Breast epithelium (tissue), 4 donors: ENCODE measurements at regions not wholly inside any gene's neighbourhood (a gene's known extent, or its start where the extent isn't known, plus 50 kb on each side); places are given as distances from the start of the nearest gene placed in this dataset.

Source experiments
- DNase-seq, 2 donors: peaks; one replicate each; pipeline ENCODE4 v3.0.0-alpha.2; 2019; ENCODE audit warnings: low spot score in 2 of 2
- H3K27ac ChIP-seq, 2 donors: fragments of 200-600 bp; sonication (generic) in 1 of 2; one replicate each; pipeline ENCODE4 v1.5.1; 2016 to 2019; ENCODE audit warnings: mild to moderate bottlenecking in 1 of 2
- H3K27me3 ChIP-seq, 2 donors: fragments of 200-600 bp; sonication (generic) in 1 of 2; one replicate each; pipeline versions ENCODE4 v1.5.1 to v1.6.0; 2017 to 2019; ENCODE audit warnings: control low read depth in 1 of 2, mild to moderate bottlenecking in 1 of 2
- H3K36me3 ChIP-seq: fragments of 200-600 bp; one replicate; pipeline ENCODE4 v1.5.1; 2019
- H3K4me1 ChIP-seq, 2 donors: fragments of 200-600 bp; sonication (generic); one replicate each; pipeline ENCODE4 v1.5.1; 2016 to 2019; ENCODE audit warnings: control low read depth in 1 of 2
- H3K4me3 ChIP-seq, 3 donors: fragments of 200-600 bp; sonication (generic); 1 replicate in 2 of 3; 2 replicates in 1 of 3; pipeline ENCODE4 v1.5.1; 2016 to 2019; ENCODE audit warnings: mild to moderate bottlenecking in 3 of 3, moderate library complexity in 2 of 3
- H3K9me3 ChIP-seq, 2 donors: fragments of 200-600 bp; sonication (generic) in 1 of 2; one replicate each; pipeline ENCODE4 v1.5.1; 2016 to 2019; ENCODE audit warnings: control low read depth in 1 of 2
- CTCF ChIP-seq, 3 donors: fragments of 450-650 bp; IDR thresholded peaks; one replicate each; pipeline ENCODE4 v1.5.1; 2016 to 2017; ENCODE audit warnings: antibody characterized with exemption in 3 of 3, mild to moderate bottlenecking in 3 of 3, moderate library complexity in 3 of 3
- POLR2A ChIP-seq: fragments of 450-650 bp; IDR thresholded peaks from one replicate; pipeline ENCODE4 v1.6.1; 2016; ENCODE audit warnings: antibody characterized with exemption, mild to moderate bottlenecking, moderate library complexity
- POLR2AphosphoS5 ChIP-seq, 3 donors: sonication (generic); formaldehyde crosslinking; IDR thresholded peaks; one replicate each; pipeline ENCODE4 v1.6.1; 2017; ENCODE audit warnings: antibody characterized with exemption in 3 of 3
- intact Hi-C: fragments of 100-400 bp; cut with DNase I; formaldehyde crosslinking; loops from one replicate; pipeline ENCODE4 v1.15.1; 2023; ENCODE audit warnings: low total_unique reads

GRCh38 chr4:10959586-10959985, 275.0 kb upstream of the CLNK start:
- H3K27me3 ChIP-seq: no peaks in the 10 kb centered on the region
- no peaks in the 10 kb centered on the region for H3K9me3 ChIP-seq
- no peak overlapping the region for H3K27ac ChIP-seq
- no peaks in the 10 kb centered on the region for H3K36me3 ChIP-seq
- no peak overlapping the region for H3K4me3 ChIP-seq
- H3K4me1 ChIP-seq: no peaks in the 10 kb centered on the region
- no peak for TF ChIP-seq POLR2AphosphoS5 (IDR thresholded peaks at IDR 0.05)
- TF ChIP-seq POLR2A: no peak
- no peak for TF ChIP-seq CTCF (IDR thresholded peaks at IDR 0.05)
- intact Hi-C loops: no loop called here
- no peak for DNase-seq

GRCh38 chr4:10958226-10958856, 273.8 kb upstream of the CLNK start:
- DNase-seq: no peak
- Histone ChIP-seq H3K4me1 (no peaks in the 10 kb centered on the region), H3K9me3 (no peaks in the 10 kb centered on the region), H3K27ac (no peak overlapping the region), H3K36me3 (no peaks in the 10 kb centered on the region), H3K27me3 (no peaks in the 10 kb centered on the region), H3K4me3 (no peak overlapping the region)
- intact Hi-C loops: no loop called here
- TF ChIP-seq CTCF (IDR thresholded peaks at IDR 0.05) (no peak), POLR2A (no peak), POLR2AphosphoS5 (IDR thresholded peaks at IDR 0.05) (no peak)

GRCh38 chr4:10951306-10951705, 266.7 kb upstream of the CLNK start:
- Histone ChIP-seq H3K4me3 (no peak overlapping the region), H3K4me1 (no peaks in the 10 kb centered on the region), H3K36me3 (no peaks in the 10 kb centered on the region), H3K9me3 (no peaks in the 10 kb centered on the region), H3K27ac (no peak overlapping the region), H3K27me3 (no peaks in the 10 kb centered on the region)
- intact Hi-C loops: no loop called here
- no peak for DNase-seq
- TF ChIP-seq POLR2A (no peak), CTCF (IDR thresholded peaks at IDR 0.05) (no peak), POLR2AphosphoS5 (IDR thresholded peaks at IDR 0.05) (no peak)

GRCh38 chr4:10949039-10949733, 264.6 kb upstream of the CLNK start:
- H3K27ac ChIP-seq: no peak overlapping the region
- TF ChIP-seq POLR2AphosphoS5 (IDR thresholded peaks at IDR 0.05): no peak
- no peak for TF ChIP-seq POLR2A
- TF ChIP-seq CTCF (IDR thresholded peaks at IDR 0.05): no peak
- no peak for DNase-seq
- H3K9me3 ChIP-seq: no peaks in the 10 kb centered on the region
- H3K27me3 ChIP-seq: no peaks in the 10 kb centered on the region
- H3K4me3 ChIP-seq: no peak overlapping the region
- H3K4me1 ChIP-seq: no peaks in the 10 kb centered on the region
- H3K36me3 ChIP-seq: no peaks in the 10 kb centered on the region
- intact Hi-C loops: no loop called here

- Histone ChIP-seq H3K4me3 (no peak overlapping the region), H3K36me3 (no peaks in the 10 kb centered on the region), H3K27ac (no peak overlapping the region), H3K9me3 (no peaks in the 10 kb centered on the region), H3K4me1 (no peaks in the 10 kb centered on the region), H3K27me3 (no peaks in the 10 kb centered on the region)
- no peak for TF ChIP-seq POLR2A
- no peak for TF ChIP-seq CTCF (IDR thresholded peaks at IDR 0.05)
- TF ChIP-seq POLR2AphosphoS5 (IDR thresholded peaks at IDR 0.05): no peak
- no peak for DNase-seq
- intact Hi-C loops: no loop called here
Measured at GRCh38 chr4:10947898-10948297, 263.3 kb upstream of the CLNK start.
